Smooth muscle cell (in vitro differentiated cells): ENCODE measurements at regions not wholly inside any gene's neighbourhood (a gene's known extent, or its start where the extent isn't known, plus 50 kb on each side); places are given as distances from the start of the nearest gene placed in this dataset.

Experiments used
- DNase-seq: peaks from one replicate; lab custom pipeline; 2025; ENCODE audit not compliant: unreplicated experiment; lab: John Stamatoyannopoulos, UW
- H2AFZ ChIP-seq: fragments of 200-600 bp; sonication (generic); 2 replicates; pipeline ENCODE4 v1.6.0; 2016; ENCODE audit warnings: antibody characterized with exemption, low read depth, mild to moderate bottlenecking
- H3F3A ChIP-seq: fragments of 200-600 bp; sonication (generic); 2 replicates; pipeline ENCODE4 v1.6.0; 2017; ENCODE audit warnings: antibody characterized with exemption, low read depth
- H3K27ac ChIP-seq: fragments of 200-600 bp; sonication (generic); 2 replicates; pipeline ENCODE4 v1.5.1; 2016; ENCODE audit warnings: low read depth, mild to moderate bottlenecking
- H3K27me3 ChIP-seq: fragments of 200-600 bp; sonication (generic); 2 replicates; pipeline ENCODE4 v1.6.1; 2016; ENCODE audit warnings: low read depth, mild to moderate bottlenecking
- H3K36me3 ChIP-seq: fragments of 200-600 bp; sonication (generic); 2 replicates; pipeline ENCODE4 v1.5.1; 2016; ENCODE audit warnings: low read depth
- H3K4me1 ChIP-seq: fragments of 200-600 bp; sonication (generic); 2 replicates; pipeline ENCODE4 v1.5.1; 2016; ENCODE audit warnings: low read depth
- H3K4me2 ChIP-seq: fragments of 200-600 bp; sonication (generic); 2 replicates; pipeline ENCODE4 v1.6.0; 2016; ENCODE audit warnings: mild to moderate bottlenecking
- H3K4me3 ChIP-seq: fragments of 200-600 bp; sonication (generic); 2 replicates; pipeline ENCODE4 v1.5.1; 2016; ENCODE audit warnings: mild to moderate bottlenecking
- H3K79me2 ChIP-seq: fragments of 200-600 bp; sonication (generic); 2 replicates; pipeline ENCODE4 v1.6.0; 2016; ENCODE audit warnings: low read depth, mild to moderate bottlenecking
- H3K9ac ChIP-seq: fragments of 200-600 bp; sonication (generic); 2 replicates; pipeline ENCODE4 v1.6.0; 2016; ENCODE audit warnings: low read depth
- H3K9me3 ChIP-seq: fragments of 200-600 bp; sonication (generic); replicated peaks from 2 replicates; pipeline ENCODE4 v1.5.1; 2016; ENCODE audit warnings: low read depth
- H4K20me1 ChIP-seq: fragments of 200-600 bp; sonication (generic); 2 replicates; pipeline ENCODE4 v1.6.0; 2016; ENCODE audit warnings: low read depth
- CTCF ChIP-seq: fragments of 200-600 bp; sonication (generic); IDR thresholded peaks from 2 replicates; pipeline ENCODE4 v1.5.1; 2017; ENCODE audit warnings: borderline replicate concordance, mild to moderate bottlenecking, antibody characterized with exemption; ENCODE audit not compliant: insufficient read depth, poor library complexity, severe bottlenecking
- WGBS: methylation state at CpG from one replicate; pipeline ENCODE4 v1.1.7; 2016; ENCODE audit warnings: low lambda C conversion rate; 5-methylcytosine and 5-hydroxymethylcytosine counted together

- Histone ChIP-seq H3K9me3 (no peaks in the 10 kb centered on the region), H4K20me1 (no peaks in the 10 kb centered on the region), H3K4me2 (no peak overlapping the region), H3K4me3 (no peak overlapping the region), H3K36me3 (no peaks in the 10 kb centered on the region), H2AFZ (no peak overlapping the region), H3K79me2 (no peaks in the 10 kb centered on the region), H3K4me1 (peaks cover 14% of the 10 kb centered on the region), H3F3A (no peaks in the 10 kb centered on the region), H3K27me3 (no peaks in the 10 kb centered on the region), H3K9ac (no peak overlapping the region), H3K27ac (no peak overlapping the region)
- WGBS = 90% methylated on average over 4 of the region's 4 CpGs
- no peak for TF ChIP-seq CTCF
- DNase-seq = no peak
Measured at GRCh38 chr4:151883747-151884146, 122.9 kb upstream of the GATB start.

GRCh38 chr4:151882072-151882803 is 121.4 kb upstream of the GATB start:
- 69% methylated on average over 9 of the region's 9 CpGs for WGBS
- Histone ChIP-seq H3F3A (no peaks in the 10 kb centered on the region), H2AFZ (no peak overlapping the region), H3K36me3 (no peaks in the 10 kb centered on the region), H3K9me3 (no peaks in the 10 kb centered on the region), H3K27me3 (no peaks in the 10 kb centered on the region), H3K9ac (no peak overlapping the region), H3K4me1 (peaks cover 19% of the 10 kb centered on the region), H3K4me2 (no peak overlapping the region), H4K20me1 (no peaks in the 10 kb centered on the region), H3K27ac (no peak overlapping the region), H3K79me2 (no peaks in the 10 kb centered on the region), H3K4me3 (no peak overlapping the region)
- no peak for DNase-seq
- no peak for TF ChIP-seq CTCF

GRCh38 chr4:151879705-151880445 is 119.1 kb upstream of the GATB start:
- no peaks in the 10 kb centered on the region for H3K27me3 ChIP-seq
- no peaks in the 10 kb centered on the region for H3K9me3 ChIP-seq
- TF ChIP-seq CTCF = no peak
- no peak for DNase-seq
- no peaks in the 10 kb centered on the region for H4K20me1 ChIP-seq
- H3K4me3 ChIP-seq = no peak overlapping the region
- no peak overlapping the region for H3K4me2 ChIP-seq
- peaks cover 24% of the 10 kb centered on the region for H3K4me1 ChIP-seq
- no peaks in the 10 kb centered on the region for H3F3A ChIP-seq
- no peaks in the 10 kb centered on the region for H3K36me3 ChIP-seq
- H3K27ac ChIP-seq = no peak overlapping the region
- H2AFZ ChIP-seq = no peak overlapping the region
- H3K9ac ChIP-seq = no peak overlapping the region
- no peaks in the 10 kb centered on the region for H3K79me2 ChIP-seq
- WGBS = 90% methylated on average over 11 of the region's 11 CpGs
